ENCODE measurements at regions not wholly inside any gene's neighbourhood (a gene's known extent, or its start where the extent isn't known, plus 50 kb on each side); places are given as distances from the start of the nearest gene placed in this dataset.
"Not testable (repeated sequence)": the region's sequence is repeated elsewhere in the genome, so short reads cannot be mapped to it uniquely, and the experiment has no call there.

DNA sequence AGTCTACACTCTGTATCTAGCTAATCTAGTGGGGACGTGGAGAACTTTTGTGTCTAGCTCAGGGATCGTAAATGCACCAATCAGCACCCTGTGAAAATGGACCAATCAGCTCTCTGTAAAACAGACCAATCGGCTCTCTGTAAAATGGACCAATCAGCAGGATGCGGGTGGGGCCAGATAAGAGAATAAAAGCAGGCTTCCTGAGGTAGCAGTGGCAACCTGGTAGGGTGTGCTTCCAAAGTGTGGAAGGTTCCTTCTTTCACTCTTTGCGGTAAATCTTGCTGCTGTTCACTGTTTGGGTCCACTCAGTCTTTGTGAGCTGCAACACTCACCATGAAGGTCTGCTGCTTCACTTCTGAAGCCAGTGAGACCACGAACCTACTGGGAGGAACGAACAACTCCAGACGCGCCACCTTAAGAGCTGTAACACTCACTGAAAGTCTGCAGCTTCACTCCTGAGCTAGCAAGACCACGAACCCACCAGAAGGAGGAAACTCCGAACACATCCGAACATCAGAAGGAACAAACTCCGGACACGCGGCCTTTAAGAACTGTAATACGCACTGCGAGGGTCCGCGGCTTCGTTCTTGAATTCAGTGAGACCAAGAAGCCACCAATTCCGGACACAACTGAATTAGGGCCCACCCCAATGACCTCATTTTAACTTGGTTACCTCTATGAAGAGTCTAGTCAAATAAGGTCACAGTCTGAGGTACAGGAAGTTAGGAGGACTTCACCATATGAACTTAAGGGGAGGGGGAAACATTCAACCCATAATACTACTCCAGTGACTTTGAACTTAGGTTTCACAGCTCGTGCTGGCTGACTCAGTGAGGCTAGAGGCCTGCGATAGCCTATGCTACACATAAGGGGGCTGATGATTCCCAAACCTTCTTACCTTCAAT is 59.8 kb upstream of the LPGAT1 start:
- intact Hi-C loops (cut with DNase I); H3K27ac ChIP-seq (ENCODE audit: low read length); H3K9me3 ChIP-seq (ENCODE audit: control insufficient read depth, low read length); H3K4me1 ChIP-seq (ENCODE audit: control insufficient read depth, insufficient read depth, low read length); H3K4me3 ChIP-seq (ENCODE audit: low read length); H3K27me3 ChIP-seq (ENCODE audit: control insufficient read depth, insufficient read depth); ATAC-seq; DNase-seq: not testable (repeated sequence)
- WGBS = 94% methylated on average over 23 of the region's 23 CpGs

DNA sequence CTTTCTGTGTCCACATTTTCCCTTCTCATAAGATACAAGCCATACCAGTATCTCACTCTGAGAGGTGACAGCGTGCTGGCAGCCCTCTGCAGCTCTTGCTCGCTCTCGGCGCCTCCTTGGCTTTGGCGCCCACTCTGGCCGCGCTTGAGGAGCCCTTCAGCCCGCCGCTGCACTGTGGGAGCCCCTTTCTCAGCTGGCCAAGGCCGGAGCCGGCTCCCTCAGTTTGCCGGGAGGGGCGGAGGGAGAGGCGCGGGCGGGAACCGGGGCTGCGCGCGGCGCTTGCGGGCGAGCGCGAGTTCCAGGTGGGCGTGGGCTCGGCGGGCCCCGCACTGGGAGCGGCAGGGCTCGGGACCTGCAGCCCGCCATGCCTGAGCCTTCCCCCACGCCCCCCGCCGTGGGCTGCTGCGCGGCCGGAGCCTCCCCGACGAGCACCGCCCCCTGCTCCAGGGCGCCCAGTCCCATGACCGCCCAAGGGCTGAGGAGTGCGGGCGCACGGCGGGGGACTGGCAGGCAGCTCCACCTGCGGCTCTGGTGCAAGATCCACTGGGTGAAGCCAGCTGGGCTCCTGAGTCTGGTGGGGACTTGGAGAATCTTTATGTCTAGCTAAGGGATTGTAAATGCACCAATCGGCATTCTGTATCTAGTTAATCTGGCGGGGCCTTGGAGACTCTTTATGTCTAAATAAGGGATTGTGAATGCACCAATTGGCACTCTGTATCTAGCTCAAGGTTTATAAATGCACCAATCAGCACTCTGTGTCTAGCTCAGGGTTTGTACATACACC is 58.9 kb upstream of the LPGAT1 start:
- H3K4me3 ChIP-seq (ENCODE audit: low read length); H3K27ac ChIP-seq (ENCODE audit: low read length); H3K27me3 ChIP-seq (ENCODE audit: control insufficient read depth, insufficient read depth); intact Hi-C loops (cut with DNase I); H3K4me1 ChIP-seq (ENCODE audit: control insufficient read depth, insufficient read depth, low read length); H3K9me3 ChIP-seq (ENCODE audit: control insufficient read depth, low read length); ATAC-seq: not testable (repeated sequence)
- 67% methylated on average over 50 of the region's 50 CpGs for WGBS
- DNase-seq = peak in 1 of 3 donors; percentile 44

DNA sequence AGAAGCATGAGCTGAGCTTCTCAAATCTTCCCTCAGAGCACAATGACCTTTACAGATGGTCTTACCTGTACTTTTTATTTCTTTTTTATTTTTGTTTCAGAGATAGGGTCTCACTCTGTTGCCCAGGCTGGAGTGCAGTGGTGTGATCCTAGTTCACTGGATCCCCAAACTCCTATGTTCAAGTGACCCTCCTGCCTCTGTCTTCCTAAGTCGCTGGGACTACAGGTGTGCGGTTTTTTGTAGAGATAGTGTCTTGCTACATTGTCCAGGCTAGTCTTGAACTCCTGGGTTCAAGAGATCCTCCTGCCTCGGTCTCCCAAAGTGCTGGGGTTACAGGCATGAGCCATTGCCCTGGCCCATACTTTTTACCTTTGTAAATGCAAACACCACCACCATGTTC is 56.0 kb upstream of the LPGAT1 start:
- 90% methylated on average over 3 of the region's 3 CpGs for WGBS
- DNase-seq (no peak), ATAC-seq (no peak)
- Histone ChIP-seq H3K4me3 (ENCODE audit: low read length) (no peak overlapping the region), H3K4me1 (ENCODE audit: control insufficient read depth, insufficient read depth, low read length) (no peaks in the 10 kb centered on the region), H3K27me3 (ENCODE audit: control insufficient read depth, insufficient read depth) (no peaks in the 10 kb centered on the region), H3K27ac (ENCODE audit: low read length) (no peak overlapping the region), H3K9me3 (ENCODE audit: control insufficient read depth, low read length) (no peaks in the 10 kb centered on the region)
- intact Hi-C loops (cut with DNase I) = no loop called here

DNA sequence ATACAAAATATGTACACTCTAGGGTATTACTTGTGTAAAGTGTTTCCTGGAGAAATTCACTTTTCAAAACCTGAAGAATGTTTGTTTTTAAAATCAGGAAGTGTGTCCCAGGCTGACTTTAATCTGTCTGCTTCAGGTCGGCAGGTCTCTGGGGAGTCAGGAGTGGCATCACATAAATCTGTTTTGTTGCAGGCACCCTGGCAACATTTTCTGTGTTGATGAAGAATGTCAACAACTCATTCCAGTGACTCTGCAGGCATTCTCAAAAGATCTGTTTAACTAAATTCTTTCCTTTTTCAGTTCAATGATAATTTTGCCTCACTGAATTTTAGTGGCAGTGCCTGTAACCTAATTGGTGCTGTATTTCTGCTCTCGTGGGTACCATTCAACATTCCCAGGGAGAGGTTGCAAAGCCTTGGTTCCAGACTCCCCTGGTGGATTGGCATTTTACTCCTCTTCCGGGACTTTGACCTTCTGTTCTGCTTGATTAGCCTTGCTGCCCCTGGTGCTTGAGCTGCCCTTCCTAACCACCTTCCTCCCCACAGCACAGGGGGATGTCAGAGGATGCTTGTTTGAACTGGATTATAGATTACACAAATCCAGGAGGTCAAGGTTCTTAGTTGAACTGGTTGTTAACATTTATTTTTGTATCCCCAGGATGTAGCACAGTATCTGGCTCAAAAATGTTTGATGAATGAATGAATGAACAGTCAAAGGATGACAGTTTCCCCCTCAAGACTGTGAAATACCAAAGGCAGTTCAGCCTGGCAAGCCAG is 55.4 kb upstream of the LPGAT1 start:
- Histone ChIP-seq H3K27ac (ENCODE audit: low read length) (no peak overlapping the region), H3K4me3 (ENCODE audit: low read length) (no peak overlapping the region), H3K4me1 (ENCODE audit: control insufficient read depth, insufficient read depth, low read length) (no peaks in the 10 kb centered on the region), H3K9me3 (ENCODE audit: control insufficient read depth, low read length) (no peaks in the 10 kb centered on the region), H3K27me3 (ENCODE audit: control insufficient read depth, insufficient read depth) (no peaks in the 10 kb centered on the region)
- intact Hi-C loops (cut with DNase I) = no loop called here
- ATAC-seq = no peak
- WGBS = 30% methylated on average over 3 of the region's 3 CpGs
- DNase-seq = no peak

DNA sequence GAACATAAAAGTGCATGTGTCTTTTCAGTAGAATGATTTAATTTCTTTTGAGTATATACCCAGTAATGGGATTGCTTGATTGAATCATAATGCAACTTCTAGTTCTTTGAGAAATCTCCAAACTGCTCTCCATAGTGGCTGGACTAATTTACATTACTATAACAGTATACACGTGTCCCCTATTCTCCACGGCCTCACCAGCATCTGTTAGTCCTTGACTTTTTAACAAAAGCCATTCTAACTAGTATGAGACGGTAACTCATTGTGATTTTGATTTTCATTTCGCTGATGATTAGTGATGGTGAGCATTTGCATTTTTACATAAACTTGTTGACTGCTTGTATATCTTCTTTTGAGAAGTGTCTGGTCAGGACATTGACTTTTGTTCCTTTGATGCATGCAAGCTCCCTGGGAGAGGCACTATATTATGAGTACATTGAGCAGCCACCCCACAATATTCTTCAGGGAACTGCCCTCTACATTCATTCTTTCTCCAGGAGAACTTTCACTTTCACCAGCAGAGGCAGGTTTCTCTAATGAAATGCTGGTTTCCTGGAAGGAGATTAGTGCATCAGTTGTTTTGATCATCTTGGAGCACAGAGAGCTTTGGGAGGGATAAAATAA is 51.9 kb upstream of the LPGAT1 start:
- intact Hi-C loops (cut with DNase I) = no loop called here
- no peak overlapping the region for H3K4me3 ChIP-seq (ENCODE audit: low read length)
- no peak for ATAC-seq
- H3K4me1 ChIP-seq (ENCODE audit: control insufficient read depth, insufficient read depth, low read length) = no peaks in the 10 kb centered on the region
- H3K27ac ChIP-seq (ENCODE audit: low read length) = no peak overlapping the region
- no peak for DNase-seq
- WGBS = 84% methylated on average over 4 of the region's 4 CpGs
- H3K27me3 ChIP-seq (ENCODE audit: control insufficient read depth, insufficient read depth) = no peaks in the 10 kb centered on the region
- H3K9me3 ChIP-seq (ENCODE audit: control insufficient read depth, low read length) = no peaks in the 10 kb centered on the region
